IPS-NIHi7 (cell line): ENCODE measurements at regions not wholly inside any gene's neighbourhood (a gene's known extent, or its start where the extent isn't known, plus 50 kb on each side); places are given as distances from the start of the nearest gene placed in this dataset.

Experiments
- DNase-seq: peaks from one replicate; pipeline ENCODE4 v3.0.0; 2012; ENCODE audit warnings: mixed read lengths; ENCODE audit errors: extremely low spot score

DNA sequence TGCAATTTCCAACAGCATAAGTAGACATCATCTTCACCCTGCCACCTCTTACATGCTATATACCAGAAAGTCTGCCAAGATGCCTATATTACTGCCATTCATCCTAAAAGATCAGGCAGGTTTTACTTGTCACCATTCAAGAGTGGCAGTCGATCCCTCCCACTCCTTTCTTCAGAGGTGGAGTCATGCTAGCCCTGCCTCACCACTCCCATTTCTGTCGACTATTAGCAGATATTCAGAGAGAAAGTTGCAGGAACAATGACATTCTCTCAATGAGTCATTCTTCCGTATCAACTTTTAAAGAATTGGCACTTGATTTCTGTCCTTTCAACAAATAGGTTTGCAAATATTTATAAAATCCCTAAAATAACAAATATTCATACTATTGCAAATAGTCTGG lies 1060.1 kb downstream of the ADGRL3 start:
- DNase-seq, result peak; percentile 15

DNA sequence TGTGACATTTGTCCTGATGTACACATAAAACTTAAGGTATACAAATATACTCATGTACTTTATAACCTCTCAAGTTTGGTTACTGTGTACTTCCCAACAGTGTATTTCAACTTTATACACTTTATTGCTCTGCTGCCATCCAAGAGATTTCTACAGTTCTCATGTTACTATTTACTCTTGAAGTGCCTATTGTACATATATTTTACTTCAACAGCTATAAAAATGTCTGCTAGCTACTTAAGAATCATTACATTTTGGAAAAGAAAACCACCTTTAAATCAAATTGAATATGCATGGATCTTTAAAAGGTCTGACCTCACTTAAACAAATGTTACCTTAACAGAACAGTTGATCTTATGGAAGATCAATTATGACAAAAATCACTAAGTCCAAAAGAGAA lies 1056.4 kb downstream of the ADGRL3 start:
- DNase-seq, result no peak

DNA sequence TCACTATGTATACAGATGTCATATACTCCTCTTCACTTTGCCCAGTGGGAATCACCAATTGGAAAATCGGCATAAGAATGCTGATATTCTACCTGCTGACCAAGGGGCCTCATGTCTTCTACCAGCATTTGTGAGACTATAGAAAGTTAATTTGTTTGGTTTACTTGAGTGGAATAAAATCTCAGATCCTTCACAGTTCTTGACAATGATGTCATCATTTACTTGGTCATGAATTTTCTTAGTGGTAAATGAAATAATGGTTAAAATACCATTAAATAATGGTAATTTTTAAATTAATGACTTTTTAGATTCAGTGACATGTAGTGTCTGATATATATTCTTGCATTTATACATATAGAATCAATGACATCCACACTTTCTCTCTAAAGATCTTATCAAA lies 1052.6 kb downstream of the ADGRL3 start:
- no peak for DNase-seq

- DNase-seq, result no peak
These were observed 1050.0 kb downstream of the ADGRL3 start for GRCh38 chr4:62250100-62250499.

DNA sequence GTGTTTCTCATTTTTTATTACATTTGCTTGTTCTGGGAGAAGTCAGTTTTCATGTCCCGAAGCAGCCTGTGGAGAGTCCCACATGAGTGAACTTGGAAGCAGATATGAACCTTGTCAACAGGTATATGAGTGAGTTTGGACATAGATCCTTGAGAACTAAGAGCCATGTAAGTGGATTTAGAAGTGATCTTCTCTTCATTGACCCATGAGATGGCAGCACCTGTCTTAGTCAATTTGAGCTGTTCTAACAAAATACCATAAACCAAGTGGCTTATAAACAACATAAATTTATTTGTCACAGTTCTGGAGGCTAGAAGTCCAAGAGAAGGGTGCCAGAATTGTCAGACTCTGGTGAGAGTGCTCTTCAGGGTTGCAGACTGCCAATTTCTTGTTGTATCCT lies 1043.8 kb downstream of the ADGRL3 start:
- no peak for DNase-seq

- no peak for DNase-seq
These were observed 1035.8 kb downstream of the ADGRL3 start for GRCh38 chr4:62235911-62236310.

GRCh38 chr4:62232814-62233213 lies 1032.7 kb downstream of the ADGRL3 start:
- DNase-seq, result no peak

GRCh38 chr4:62231994-62232393 lies 1031.9 kb downstream of the ADGRL3 start:
- no peak for DNase-seq

DNA sequence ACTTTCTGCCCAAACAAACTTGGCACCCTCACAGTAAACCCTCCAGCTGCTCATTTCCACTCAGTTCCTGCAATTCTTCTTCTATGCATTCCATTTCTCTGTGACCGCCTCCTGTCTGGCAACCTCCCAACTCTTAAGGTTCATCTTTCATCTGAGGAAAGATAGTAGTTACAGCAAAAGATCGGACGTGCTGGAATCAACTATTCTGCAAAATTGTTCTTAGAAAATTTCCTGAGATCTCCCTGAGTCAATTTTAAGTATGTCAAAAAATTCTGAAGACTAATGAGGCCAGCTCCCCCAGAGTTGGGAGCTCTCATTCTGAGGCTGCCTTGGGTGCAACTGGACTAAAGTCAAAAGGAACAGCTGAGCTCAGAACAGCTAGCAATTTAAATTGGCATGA lies 1026.0 kb downstream of the ADGRL3 start:
- no peak for DNase-seq

DNA sequence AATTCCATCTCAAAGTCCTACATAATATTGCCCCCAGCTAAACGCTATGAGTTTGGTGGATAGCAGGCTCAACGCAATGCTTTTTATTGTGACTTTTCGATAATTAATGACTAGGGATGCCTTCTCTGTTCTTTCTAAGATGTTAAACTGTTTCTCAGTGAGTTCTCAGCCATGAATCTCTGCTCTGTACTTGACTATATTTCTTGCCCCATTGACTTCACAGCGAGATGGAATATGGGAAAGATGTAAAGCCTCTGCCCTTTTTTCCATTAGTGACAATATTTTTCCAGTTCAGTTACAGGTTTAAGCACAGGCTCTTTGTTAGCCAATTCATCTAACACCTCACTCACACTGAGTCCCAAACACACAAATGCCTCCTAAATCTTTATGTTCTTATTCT lies 1022.0 kb downstream of the ADGRL3 start:
- no peak for DNase-seq

- DNase-seq, result no peak
These were observed 1010.4 kb downstream of the ADGRL3 start for GRCh38 chr4:62210486-62210885.

DNA sequence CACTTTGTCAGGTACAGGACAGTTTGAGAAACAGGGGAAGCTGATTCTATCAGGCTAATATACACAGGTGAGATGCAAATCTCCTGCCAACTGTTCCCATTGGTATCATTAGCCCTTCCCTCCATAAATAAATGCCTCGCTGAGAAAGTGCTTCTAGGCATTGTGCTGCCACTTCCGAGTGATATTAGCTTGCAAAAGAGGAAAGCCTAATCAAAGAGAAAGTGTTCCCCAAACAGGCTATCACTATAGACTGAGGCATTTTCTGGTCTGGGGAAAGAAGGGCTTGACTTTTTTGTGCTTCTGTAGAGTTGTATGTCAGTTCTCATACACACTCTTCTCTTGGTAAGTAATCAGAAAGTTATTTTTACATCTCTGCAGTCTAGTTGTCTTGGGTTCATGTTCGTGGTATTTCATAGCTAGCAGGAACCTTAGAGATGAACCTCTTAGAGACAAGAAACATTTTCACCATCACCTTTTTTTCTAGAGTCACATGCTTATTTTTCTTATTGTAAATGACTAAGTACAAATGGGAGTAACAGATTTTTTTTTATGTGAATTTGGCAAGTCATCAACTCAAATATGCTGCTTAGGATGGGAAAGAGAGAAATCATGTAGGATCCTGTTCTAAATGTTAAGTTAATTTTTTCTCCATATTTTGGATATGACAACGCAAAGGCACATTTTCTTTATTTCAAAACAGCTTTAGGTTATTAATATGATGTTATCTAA lies 1009.8 kb downstream of the ADGRL3 start:
- DNase-seq, result no peak

DNA sequence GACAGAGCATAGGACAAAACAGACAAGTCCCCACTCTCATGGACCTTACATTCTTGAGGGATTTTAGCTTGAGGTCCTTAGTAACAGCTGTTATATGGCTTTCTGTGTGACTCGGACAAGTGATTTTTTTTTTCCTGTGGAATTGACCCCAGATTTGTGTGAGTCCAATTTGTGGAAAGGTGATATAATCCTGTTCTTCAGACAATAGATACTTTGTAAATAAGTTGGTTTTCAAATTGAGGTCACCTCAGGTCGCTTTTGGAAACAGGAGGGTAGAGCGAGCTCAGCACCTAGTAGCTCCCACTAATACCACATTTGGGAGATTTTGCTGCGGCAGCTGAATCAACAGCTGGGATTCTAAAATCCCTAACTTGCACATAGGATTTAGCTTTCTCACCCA lies 1008.8 kb downstream of the ADGRL3 start:
- no peak for DNase-seq

GRCh38 chr4:62204136-62204535 lies 1004.0 kb downstream of the ADGRL3 start:
- DNase-seq, result no peak

DNA sequence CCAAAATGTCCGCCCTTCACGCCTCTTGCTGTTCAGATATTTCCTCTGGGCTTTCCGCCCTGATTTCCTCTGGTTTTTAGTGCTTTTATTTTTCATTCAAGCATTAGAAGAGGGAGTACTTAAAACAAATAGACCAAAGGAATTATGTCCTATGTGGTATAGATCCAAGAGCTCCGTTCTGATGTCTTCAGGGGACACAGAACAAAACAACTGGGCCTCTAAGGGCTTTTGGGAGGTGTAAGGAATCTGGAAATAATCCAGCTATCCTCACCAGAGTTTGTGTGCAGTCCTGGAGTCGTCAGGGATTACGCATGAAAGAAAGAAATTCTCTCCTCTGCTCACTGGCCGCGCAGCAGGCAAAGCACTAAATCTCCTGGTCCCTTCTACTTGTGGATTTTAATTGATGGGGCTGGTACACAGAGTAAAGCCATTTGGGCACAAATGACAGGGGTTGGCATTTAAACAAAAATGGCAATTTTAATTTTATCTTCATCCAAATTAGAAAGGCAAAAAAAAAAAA lies 999.2 kb downstream of the ADGRL3 start:
- DNase-seq, result no peak

DNA sequence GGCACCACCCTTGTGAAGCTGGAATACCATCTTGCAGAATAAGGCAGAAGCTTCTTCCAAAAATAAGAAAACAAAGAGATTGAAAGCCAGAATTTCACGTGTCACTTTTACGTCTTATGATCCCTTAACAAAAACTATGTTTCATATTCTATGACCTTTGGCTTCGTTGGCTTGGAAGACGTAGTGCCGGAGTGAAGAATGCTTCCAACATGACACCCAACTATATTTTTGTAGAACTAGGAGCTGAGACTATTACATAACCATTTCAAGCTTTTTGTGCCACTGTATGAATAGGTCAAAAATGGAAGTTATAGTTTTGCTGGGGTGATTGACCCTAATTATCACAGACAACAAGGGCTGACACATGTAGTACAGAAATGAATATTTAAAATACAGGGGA lies 996.2 kb downstream of the ADGRL3 start:
- DNase-seq, result no peak

DNA sequence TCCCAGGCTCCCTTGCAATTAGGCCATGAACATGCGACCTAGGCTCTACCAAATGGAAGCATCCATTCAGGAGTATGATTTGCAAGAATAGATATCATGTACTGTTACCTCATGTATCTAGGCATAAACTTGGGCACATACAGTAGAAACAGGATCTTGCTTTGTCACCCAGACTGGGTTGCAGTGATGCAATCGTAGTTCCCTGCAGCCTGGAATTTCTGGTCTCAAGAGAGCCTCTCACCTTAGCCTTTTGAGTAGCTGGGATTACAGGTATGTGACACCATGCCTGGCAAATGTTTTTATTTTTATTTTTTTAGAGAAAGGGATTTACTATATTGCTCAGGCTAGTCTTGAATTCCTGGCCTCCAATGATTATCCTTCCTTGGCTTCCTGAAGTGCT lies 994.2 kb downstream of the ADGRL3 start:
- no peak for DNase-seq

GRCh38 chr4:62193761-62194160 lies 993.6 kb downstream of the ADGRL3 start:
- DNase-seq, result no peak

- DNase-seq, result no peak
These were observed 991.5 kb downstream of the ADGRL3 start for GRCh38 chr4:62191451-62192240.

- no peak for DNase-seq
These were observed 970.1 kb downstream of the ADGRL3 start for GRCh38 chr4:62170235-62170634.

DNA sequence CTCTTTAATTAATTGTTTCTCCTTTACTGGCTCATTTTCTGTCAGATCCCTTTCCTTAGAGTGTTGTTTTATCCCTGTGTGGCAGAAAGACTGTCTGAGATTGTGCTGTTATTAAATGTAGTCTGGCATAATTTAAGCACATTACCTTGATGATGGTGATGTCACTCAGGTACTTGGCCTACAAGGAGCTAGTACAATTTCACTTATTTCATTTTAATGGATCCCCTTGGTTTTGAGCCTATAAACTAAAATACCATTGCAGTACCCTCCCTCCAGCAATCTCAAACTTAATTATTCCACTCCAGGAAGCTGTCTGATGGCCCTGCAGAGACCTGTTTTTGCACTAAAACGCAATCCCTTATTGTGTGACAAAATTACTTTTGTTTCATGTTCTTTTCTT lies 968.6 kb downstream of the ADGRL3 start:
- DNase-seq, result no peak

GRCh38 chr4:62162606-62163005 lies 962.5 kb downstream of the ADGRL3 start:
- DNase-seq, result no peak

DNA sequence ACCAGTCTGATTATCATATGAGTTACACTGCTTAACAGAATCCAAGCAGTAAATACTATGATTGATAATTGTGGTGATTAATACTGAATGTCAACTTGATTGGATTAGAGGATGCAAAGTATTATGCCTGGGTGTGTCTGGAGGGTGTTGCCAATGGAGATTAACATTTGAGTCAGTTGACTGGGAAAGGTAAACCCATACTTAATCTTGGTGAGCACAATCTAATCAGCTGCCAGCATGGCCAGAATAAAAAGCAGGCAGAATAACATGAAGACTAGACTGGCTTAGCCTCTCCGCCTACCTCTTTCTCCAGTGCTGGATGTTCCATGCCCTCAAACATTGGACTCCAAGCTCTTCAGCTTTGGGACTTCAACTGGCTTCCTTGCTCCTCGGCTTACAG lies 961.3 kb downstream of the ADGRL3 start:
- DNase-seq, result no peak
